ENCODE measurements at regions not wholly inside any gene's neighbourhood (a gene's known extent, or its start where the extent isn't known, plus 50 kb on each side); places are given as distances from the start of the nearest gene placed in this dataset.

- TF ChIP-seq CTCF (conservative IDR thresholded peaks at IDR 0.05; ENCODE audit: low read depth, low read length) (no peak), EZH2 (IDR thresholded peaks at IDR 0.05; ENCODE audit: low read length, unreplicated experiment) (no peak), EZH2phosphoT487 (IDR thresholded peaks at IDR 0.05; ENCODE audit: borderline replicate concordance, low read length) (no peak)
Observed at GRCh38 chr4:162954976-162955375, 211.7 kb downstream of the NAF1 start.

Measured in PC-3 (cell line).